GM23338 (cell line): ENCODE measurements at regions not wholly inside any gene's neighbourhood (a gene's known extent, or its start where the extent isn't known, plus 50 kb on each side); places are given as distances from the start of the nearest gene placed in this dataset.

Source experiments
- ATAC-seq: fragments of 200-7000 bp; cut with Tn5 transposase; 3 replicates; pipeline ENCODE4 v1.9.1; 2020
- DNase-seq: peaks from one replicate; pipeline ENCODE4 v3.0.0-alpha.2; 2015; ENCODE audit warnings: low spot score
- H2AFZ ChIP-seq: fragments of 200-600 bp; sonication (generic); 2 replicates; pipeline ENCODE4 v1.8.0; 2016; ENCODE audit warnings: antibody characterized with exemption, mild to moderate bottlenecking, moderate library complexity
- H3F3A ChIP-seq: fragments of 200-600 bp; sonication (generic); replicated peaks from 2 replicates; pipeline ENCODE4 v1.8.0; 2017; ENCODE audit warnings: antibody characterized with exemption, mixed run types, low read depth
- H3K27ac ChIP-seq: fragments of 200-600 bp; sonication (generic); 2 replicates; pipeline ENCODE4 v1.6.1; 2016; ENCODE audit warnings: low read depth
- H3K27me3 ChIP-seq: fragments of 200-600 bp; sonication (generic); 2 replicates; pipeline ENCODE4 v1.8.0; 2016; ENCODE audit warnings: mild to moderate bottlenecking, mixed run types, moderate library complexity; ENCODE audit not compliant: insufficient read depth
- H3K36me3 ChIP-seq: fragments of 200-600 bp; sonication (generic); 2 replicates; pipeline ENCODE4 v1.8.0; 2016; ENCODE audit warnings: mild to moderate bottlenecking; ENCODE audit not compliant: insufficient read depth
- H3K4me1 ChIP-seq: fragments of 200-600 bp; sonication (generic); 2 replicates; pipeline ENCODE4 v1.8.0; 2016; ENCODE audit warnings: mild to moderate bottlenecking, moderate library complexity; ENCODE audit not compliant: insufficient read depth
- H3K4me2 ChIP-seq: fragments of 200-600 bp; sonication (generic); 2 replicates; pipeline ENCODE4 v1.7.1; 2017; ENCODE audit warnings: mixed run types
- H3K4me3 ChIP-seq: fragments of 200-600 bp; sonication (generic); 2 replicates; pipeline ENCODE4 v1.6.1; 2016; ENCODE audit warnings: mixed run types
- H3K79me2 ChIP-seq: fragments of 200-600 bp; sonication (generic); replicated peaks from 2 replicates; pipeline ENCODE4 v1.8.0; 2017; ENCODE audit warnings: mild to moderate bottlenecking; ENCODE audit not compliant: insufficient read depth
- H3K9me2 ChIP-seq: fragments of 200-600 bp; sonication (generic); 2 replicates; pipeline ENCODE4 v1.8.0; 2017; ENCODE audit not compliant: insufficient read depth
- H4K20me1 ChIP-seq: fragments of 200-600 bp; sonication (generic); replicated peaks from 2 replicates; pipeline ENCODE4 v1.8.0; 2017; ENCODE audit warnings: mild to moderate bottlenecking; ENCODE audit not compliant: insufficient read depth
- H3K27ac Mint-ChIP-seq: 2 replicates; pipeline ENCODE4 v1.8.0; 2020; ENCODE audit warnings: inconsistent platforms, mild to moderate bottlenecking, moderate library complexity, mixed read lengths
- H3K27me3 Mint-ChIP-seq: 3 replicates; pipeline ENCODE4 v1.8.0; 2022; ENCODE audit warnings: low read depth, mild to moderate bottlenecking, moderate library complexity, mixed read lengths, inconsistent platforms; ENCODE audit not compliant: insufficient read depth, poor library complexity
- H3K36me3 Mint-ChIP-seq: 3 replicates; pipeline ENCODE4 v1.8.0; 2021; ENCODE audit warnings: low read depth, mild to moderate bottlenecking, inconsistent platforms, moderate library complexity, mixed read lengths
- H3K4me1 Mint-ChIP-seq: 3 replicates; pipeline ENCODE4 v1.8.0; 2020; ENCODE audit warnings: mild to moderate bottlenecking, inconsistent platforms, mixed read lengths
- H3K4me3 Mint-ChIP-seq: 3 replicates; pipeline ENCODE4 v1.8.0; 2021; ENCODE audit warnings: moderate library complexity, mild to moderate bottlenecking, inconsistent platforms, mixed read lengths
- H3K9me3 Mint-ChIP-seq: 3 replicates; pipeline ENCODE4 v1.8.0; 2020; ENCODE audit warnings: moderate library complexity, mild to moderate bottlenecking, inconsistent platforms, mixed read lengths
- CREB1 ChIP-seq: fragments of 250-450 bp; sonication (Bioruptor Pico); IDR thresholded peaks from 2 replicates; pipeline ENCODE4 v1.5.0; 2020; ENCODE audit warnings: low read depth, mild to moderate bottlenecking, moderate library complexity
- ETS1 ChIP-seq: IDR thresholded peaks from 2 replicates; pipeline ENCODE4 v1.6.1; 2016; ENCODE audit warnings: antibody characterized with exemption
- EZH2 ChIP-seq: fragments of 200-600 bp; sonication (generic); IDR thresholded peaks from one replicate; pipeline ENCODE4 v1.8.0; 2017; ENCODE audit warnings: antibody characterized with exemption, mild to moderate bottlenecking, low read depth; ENCODE audit not compliant: unreplicated experiment
- EZH2phosphoT487 ChIP-seq: fragments of 200-600 bp; sonication (generic); IDR thresholded peaks from one replicate; pipeline ENCODE4 v1.8.1; 2018; ENCODE audit warnings: antibody characterized with exemption; ENCODE audit not compliant: unreplicated experiment
- JUNB ChIP-seq: IDR thresholded peaks from one replicate; pipeline ENCODE4 v1.6.1; 2016; ENCODE audit warnings: antibody characterized with exemption; ENCODE audit not compliant: unreplicated experiment
- NANOG ChIP-seq: IDR thresholded peaks from 2 replicates; pipeline ENCODE4 v1.6.1; 2016; ENCODE audit warnings: antibody characterized with exemption, borderline replicate concordance
- POLR2AphosphoS5 ChIP-seq: IDR thresholded peaks from 2 replicates; pipeline ENCODE4 v1.6.1; 2016; ENCODE audit warnings: antibody characterized with exemption, low read depth
- REST ChIP-seq: IDR thresholded peaks from one replicate; pipeline ENCODE4 v1.6.1; 2018; ENCODE audit warnings: antibody characterized with exemption; ENCODE audit not compliant: unreplicated experiment
- STAT1 ChIP-seq: IDR thresholded peaks from one replicate; pipeline ENCODE4 v1.6.1; 2016; ENCODE audit warnings: antibody characterized with exemption; ENCODE audit not compliant: unreplicated experiment
- ZNF114 ChIP-seq: fragments of 250-450 bp; sonication (Bioruptor Pico); IDR thresholded peaks from 2 replicates; pipeline ENCODE4 v1.5.0; 2020; ENCODE audit warnings: mild to moderate bottlenecking, moderate library complexity
- ZNF331 ChIP-seq: fragments of 250-450 bp; sonication (Bioruptor Pico); IDR thresholded peaks from 2 replicates; pipeline ENCODE4 v1.5.0; 2020; ENCODE audit warnings: low read depth, mild to moderate bottlenecking, moderate library complexity
- ZNF462 ChIP-seq: fragments of 250-450 bp; sonication (Bioruptor Pico); IDR thresholded peaks from 2 replicates; pipeline ENCODE4 v1.5.0; 2020; ENCODE audit warnings: mild to moderate bottlenecking, moderate library complexity

- H2AFZ ChIP-seq: no peak overlapping the region
- H3K27ac ChIP-seq: no peak overlapping the region
- no peaks in the 10 kb centered on the region for H3F3A ChIP-seq
- Mint-ChIP-seq H3K27ac (no peak overlapping the region), H3K36me3 (no peaks in the 10 kb centered on the region), H3K4me1 (peaks cover 9% of the 10 kb centered on the region), H3K9me3 (no peaks in the 10 kb centered on the region), H3K4me3 (no peak overlapping the region), H3K27me3 (peaks cover 2% of the 10 kb centered on the region)
- no peaks in the 10 kb centered on the region for H3K36me3 ChIP-seq
- DNase-seq (no peak), ATAC-seq (no peak)
- H3K4me2 ChIP-seq: no peak overlapping the region
- no peaks in the 10 kb centered on the region for H3K9me2 ChIP-seq
- H3K27me3 ChIP-seq: no peaks in the 10 kb centered on the region
- no peaks in the 10 kb centered on the region for H3K4me1 ChIP-seq
- H4K20me1 ChIP-seq: no peaks in the 10 kb centered on the region
- H3K79me2 ChIP-seq: no peaks in the 10 kb centered on the region
- TF ChIP-seq JUNB (no peak), ZNF114 (CRISPR knock-in tag) (no peak), EZH2phosphoT487 (no peak), EZH2 (no peak), ETS1 (no peak), NANOG (no peak), REST (no peak), CREB1 (CRISPR knock-in tag) (no peak), ZNF331 (CRISPR knock-in tag) (no peak), ZNF462 (CRISPR knock-in tag) (no peak), POLR2AphosphoS5 (no peak), STAT1 (no peak)
- H3K4me3 ChIP-seq: no peak overlapping the region
Measured at GRCh38 chr5:167633114-167633513, 658.3 kb upstream of the WWC1 start.
